ENCODE measurements at regions not wholly inside any gene's neighbourhood (a gene's known extent, or its start where the extent isn't known, plus 50 kb on each side); places are given as distances from the start of the nearest gene placed in this dataset.

DNA sequence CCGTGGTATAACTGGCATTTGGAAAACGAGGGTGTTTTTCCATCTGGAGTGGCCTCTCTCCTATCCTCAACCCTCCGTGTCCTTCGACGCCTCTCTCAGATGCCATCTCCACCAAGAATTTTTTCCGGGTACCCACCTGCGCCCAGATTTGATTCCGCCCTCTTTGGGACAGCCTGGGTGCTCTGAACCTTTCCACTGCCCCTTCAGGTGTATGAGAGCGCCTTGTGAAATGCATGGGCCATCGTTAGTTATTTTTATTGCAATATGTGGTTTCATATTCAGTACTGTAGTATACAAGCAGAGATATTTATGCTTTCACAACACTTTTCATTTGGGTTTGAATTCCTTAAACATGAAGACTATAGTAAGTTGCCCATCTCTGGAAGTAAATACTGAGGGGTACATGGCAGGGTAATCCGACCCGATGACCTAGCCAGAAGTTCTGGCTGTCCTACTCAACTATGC lies 78.2 kb upstream of the IFNE start:
- TF ChIP-seq POLR2A (IDR thresholded peaks at IDR 0.05), result no peak
- TF ChIP-seq, protein P1, sequence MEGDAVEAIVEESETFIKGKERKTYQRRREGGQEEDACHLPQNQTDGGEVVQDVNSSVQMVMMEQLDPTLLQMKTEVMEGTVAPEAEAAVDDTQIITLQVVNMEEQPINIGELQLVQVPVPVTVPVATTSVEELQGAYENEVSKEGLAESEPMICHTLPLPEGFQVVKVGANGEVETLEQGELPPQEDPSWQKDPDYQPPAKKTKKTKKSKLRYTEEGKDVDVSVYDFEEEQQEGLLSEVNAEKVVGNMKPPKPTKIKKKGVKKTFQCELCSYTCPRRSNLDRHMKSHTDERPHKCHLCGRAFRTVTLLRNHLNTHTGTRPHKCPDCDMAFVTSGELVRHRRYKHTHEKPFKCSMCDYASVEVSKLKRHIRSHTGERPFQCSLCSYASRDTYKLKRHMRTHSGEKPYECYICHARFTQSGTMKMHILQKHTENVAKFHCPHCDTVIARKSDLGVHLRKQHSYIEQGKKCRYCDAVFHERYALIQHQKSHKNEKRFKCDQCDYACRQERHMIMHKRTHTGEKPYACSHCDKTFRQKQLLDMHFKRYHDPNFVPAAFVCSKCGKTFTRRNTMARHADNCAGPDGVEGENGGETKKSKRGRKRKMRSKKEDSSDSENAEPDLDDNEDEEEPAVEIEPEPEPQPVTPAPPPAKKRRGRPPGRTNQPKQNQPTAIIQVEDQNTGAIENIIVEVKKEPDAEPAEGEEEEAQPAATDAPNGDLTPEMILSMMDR (IDR thresholded peaks at IDR 0.05), result no peak
